HG03469 (cell line): ENCODE measurements at regions not wholly inside any gene's neighbourhood (a gene's known extent, or its start where the extent isn't known, plus 50 kb on each side); places are given as distances from the start of the nearest gene placed in this dataset.

Experiments used
- ATAC-seq: cut with Tn5 transposase; IDR thresholded peaks from one replicate; pipeline ENCODE4 v1.9.1; 2021; ENCODE audit warnings: mild to moderate bottlenecking, moderate library complexity, moderate number of reproducible peaks; ENCODE audit not compliant: unreplicated experiment

GRCh38 chrY:15162211-15162610 is 637.9 kb downstream of the NLGN4Y start:
- no peak for ATAC-seq

- no peak for ATAC-seq
Measured at GRCh38 chrY:15179890-15180289, 655.6 kb downstream of the NLGN4Y start.

- no peak for ATAC-seq
Measured at GRCh38 chrY:15229056-15229455, 704.7 kb downstream of the NLGN4Y start.

GRCh38 chrY:15239596-15240132 is 715.3 kb downstream of the NLGN4Y start:
- no peak for ATAC-seq

GRCh38 chrY:15259286-15259685 is 735.0 kb downstream of the NLGN4Y start:
- no peak for ATAC-seq

- no peak for ATAC-seq
Measured at GRCh38 chrY:15286572-15286971, 762.2 kb downstream of the NLGN4Y start.

GRCh38 chrY:15289821-15290220 is 765.5 kb downstream of the NLGN4Y start:
- ATAC-seq, result no peak

- ATAC-seq, result no peak
Measured at GRCh38 chrY:15292881-15293280, 768.6 kb downstream of the NLGN4Y start.

GRCh38 chrY:15301879-15302278 is 777.5 kb downstream of the NLGN4Y start:
- no peak for ATAC-seq

GRCh38 chrY:15312166-15312565 is 787.8 kb downstream of the NLGN4Y start:
- ATAC-seq, result no peak

GRCh38 chrY:15324189-15324588 is 799.9 kb downstream of the NLGN4Y start:
- ATAC-seq, result no peak

- no peak for ATAC-seq
Measured at GRCh38 chrY:15325201-15325600, 800.9 kb downstream of the NLGN4Y start.

GRCh38 chrY:15326673-15327072 is 802.3 kb downstream of the NLGN4Y start:
- ATAC-seq, result no peak

- no peak for ATAC-seq
Measured at GRCh38 chrY:15328848-15329247, 804.5 kb downstream of the NLGN4Y start.

GRCh38 chrY:15343522-15343921 is 819.2 kb downstream of the NLGN4Y start:
- ATAC-seq, result no peak

GRCh38 chrY:15345471-15346155 is 821.3 kb downstream of the NLGN4Y start:
- no peak for ATAC-seq

GRCh38 chrY:15349351-15349750 is 825.0 kb downstream of the NLGN4Y start:
- no peak for ATAC-seq

- no peak for ATAC-seq
Measured at GRCh38 chrY:15355321-15355720, 831.0 kb downstream of the NLGN4Y start.

- no peak for ATAC-seq
Measured at GRCh38 chrY:15360471-15360870, 836.1 kb downstream of the NLGN4Y start.

GRCh38 chrY:15364996-15365395 is 840.7 kb downstream of the NLGN4Y start:
- ATAC-seq, result no peak

- no peak for ATAC-seq
Measured at GRCh38 chrY:15368786-15369185, 844.5 kb downstream of the NLGN4Y start.

GRCh38 chrY:15385178-15385577 is 860.8 kb downstream of the NLGN4Y start:
- ATAC-seq, result no peak
